DOHH2 (cell line): ENCODE measurements at regions not wholly inside any gene's neighbourhood (a gene's known extent, or its start where the extent isn't known, plus 50 kb on each side); places are given as distances from the start of the nearest gene placed in this dataset.

Source experiments
- EZH2phosphoT487 ChIP-seq: fragments of 200-600 bp; sonication (generic); IDR thresholded peaks from 2 replicates; pipeline ENCODE4 v1.6.1; 2017; ENCODE audit warnings: borderline replicate concordance, mild to moderate bottlenecking, antibody characterized with exemption, low read length, moderate library complexity, mixed read lengths
- TF ChIP-seq, protein P1 (sequence below): fragments of 200-600 bp; sonication (generic); IDR thresholded peaks from one replicate; pipeline ENCODE4 v1.5.1; 2014; ENCODE audit warnings: antibody characterized with exemption, mild to moderate bottlenecking, low read depth, low read length; ENCODE audit not compliant: poor library complexity, severe bottlenecking

DNA sequence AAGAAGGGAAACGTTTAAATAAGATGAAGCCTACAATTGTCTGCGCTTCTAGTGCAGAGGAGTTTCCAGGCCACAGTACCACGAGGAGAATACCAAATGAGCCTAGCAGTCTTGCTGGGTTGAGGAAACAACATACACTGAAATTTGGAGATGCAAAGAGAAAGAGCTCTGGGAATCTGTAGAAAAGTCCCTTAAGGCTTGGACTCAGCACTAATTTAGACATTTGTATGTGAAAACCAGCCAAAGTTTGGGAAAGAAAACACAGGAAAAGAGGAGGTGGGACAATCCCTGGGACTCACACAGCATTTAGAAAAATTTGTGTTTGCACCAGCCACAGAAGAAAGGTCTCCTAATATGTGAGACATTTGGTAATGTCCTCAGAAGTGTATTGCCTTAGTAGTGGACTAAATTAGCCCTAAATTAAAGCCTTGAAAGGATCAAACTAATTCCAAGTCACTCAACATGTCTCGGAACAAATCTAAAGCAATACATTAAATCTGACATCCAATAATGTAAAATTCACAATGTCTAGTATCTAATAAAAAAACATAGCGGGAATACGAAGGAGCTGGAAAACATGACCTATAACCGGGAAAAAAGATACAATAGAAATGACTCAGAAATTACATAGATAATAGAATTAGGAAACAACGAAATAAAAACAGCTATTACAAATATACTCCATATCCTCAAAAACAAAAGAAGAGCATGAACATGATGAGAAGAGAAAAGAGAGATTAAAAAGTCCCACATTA lies 187.1 kb upstream of the NAMPT start:
- TF ChIP-seq, protein P1, sequence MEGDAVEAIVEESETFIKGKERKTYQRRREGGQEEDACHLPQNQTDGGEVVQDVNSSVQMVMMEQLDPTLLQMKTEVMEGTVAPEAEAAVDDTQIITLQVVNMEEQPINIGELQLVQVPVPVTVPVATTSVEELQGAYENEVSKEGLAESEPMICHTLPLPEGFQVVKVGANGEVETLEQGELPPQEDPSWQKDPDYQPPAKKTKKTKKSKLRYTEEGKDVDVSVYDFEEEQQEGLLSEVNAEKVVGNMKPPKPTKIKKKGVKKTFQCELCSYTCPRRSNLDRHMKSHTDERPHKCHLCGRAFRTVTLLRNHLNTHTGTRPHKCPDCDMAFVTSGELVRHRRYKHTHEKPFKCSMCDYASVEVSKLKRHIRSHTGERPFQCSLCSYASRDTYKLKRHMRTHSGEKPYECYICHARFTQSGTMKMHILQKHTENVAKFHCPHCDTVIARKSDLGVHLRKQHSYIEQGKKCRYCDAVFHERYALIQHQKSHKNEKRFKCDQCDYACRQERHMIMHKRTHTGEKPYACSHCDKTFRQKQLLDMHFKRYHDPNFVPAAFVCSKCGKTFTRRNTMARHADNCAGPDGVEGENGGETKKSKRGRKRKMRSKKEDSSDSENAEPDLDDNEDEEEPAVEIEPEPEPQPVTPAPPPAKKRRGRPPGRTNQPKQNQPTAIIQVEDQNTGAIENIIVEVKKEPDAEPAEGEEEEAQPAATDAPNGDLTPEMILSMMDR = no peak
- no peak for TF ChIP-seq EZH2phosphoT487
